ENCODE measurements at regions not wholly inside any gene's neighbourhood (a gene's known extent, or its start where the extent isn't known, plus 50 kb on each side); places are given as distances from the start of the nearest gene placed in this dataset.
A peak's percentile ranks its signal among the peaks of the same experiment; 100 is the strongest.

DNA sequence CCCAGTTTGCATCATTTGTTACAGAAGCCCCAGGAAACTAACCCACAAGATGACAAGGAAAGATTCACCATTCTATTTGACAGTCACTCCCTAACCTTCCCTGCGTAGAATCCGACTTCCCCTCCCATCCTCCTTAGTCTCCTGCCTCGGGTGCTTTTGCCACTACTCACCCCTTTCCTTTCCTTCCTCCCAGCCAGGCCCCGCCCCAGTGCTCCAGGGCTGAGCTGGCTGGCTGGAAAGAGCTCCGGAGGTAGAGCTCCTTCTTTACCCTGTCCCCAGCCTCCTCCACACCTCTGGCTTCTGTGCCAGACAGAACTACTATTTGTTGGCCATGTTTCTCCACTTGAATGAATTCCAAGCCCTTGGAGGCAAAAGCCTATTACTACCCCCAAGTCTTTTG, 317.6 kb upstream of the NCKAP5 start:
- WGBS, 2 donors = 48 to 58% methylated on average over 5 of the region's 5 CpGs
- Histone ChIP-seq H3K9me3 (no peaks in the 10 kb centered on the region), H3K4me1 (no peaks in the 10 kb centered on the region), H3K4me3 (no peak overlapping the region), H3K27ac (no peak overlapping the region), H3K36me3 (replicated peaks in 1 of 2; ENCODE audit: insufficient read depth in 1 of 2, low read depth in 2 of 2) (no peaks in the 10 kb centered on the region), H3K27me3 (no peaks in the 10 kb centered on the region)
- ATAC-seq = no peak
- TF ChIP-seq, protein P1, sequence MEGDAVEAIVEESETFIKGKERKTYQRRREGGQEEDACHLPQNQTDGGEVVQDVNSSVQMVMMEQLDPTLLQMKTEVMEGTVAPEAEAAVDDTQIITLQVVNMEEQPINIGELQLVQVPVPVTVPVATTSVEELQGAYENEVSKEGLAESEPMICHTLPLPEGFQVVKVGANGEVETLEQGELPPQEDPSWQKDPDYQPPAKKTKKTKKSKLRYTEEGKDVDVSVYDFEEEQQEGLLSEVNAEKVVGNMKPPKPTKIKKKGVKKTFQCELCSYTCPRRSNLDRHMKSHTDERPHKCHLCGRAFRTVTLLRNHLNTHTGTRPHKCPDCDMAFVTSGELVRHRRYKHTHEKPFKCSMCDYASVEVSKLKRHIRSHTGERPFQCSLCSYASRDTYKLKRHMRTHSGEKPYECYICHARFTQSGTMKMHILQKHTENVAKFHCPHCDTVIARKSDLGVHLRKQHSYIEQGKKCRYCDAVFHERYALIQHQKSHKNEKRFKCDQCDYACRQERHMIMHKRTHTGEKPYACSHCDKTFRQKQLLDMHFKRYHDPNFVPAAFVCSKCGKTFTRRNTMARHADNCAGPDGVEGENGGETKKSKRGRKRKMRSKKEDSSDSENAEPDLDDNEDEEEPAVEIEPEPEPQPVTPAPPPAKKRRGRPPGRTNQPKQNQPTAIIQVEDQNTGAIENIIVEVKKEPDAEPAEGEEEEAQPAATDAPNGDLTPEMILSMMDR (IDR thresholded peaks at IDR 0.05) = no peak
- no peak for TF ChIP-seq POLR2A (IDR thresholded peaks at IDR 0.05)
- DNase-seq = no peak
- intact Hi-C loops (cut with DNase I) = no loop called here

GRCh38 chr2:133886735-133887675, 318.7 kb upstream of the NCKAP5 start:
- DNase-seq = peak; percentile 71 to 83 (median 76)
- Histone ChIP-seq H3K4me3 (no peak overlapping the region), H3K36me3 (replicated peaks in 1 of 2; ENCODE audit: insufficient read depth in 1 of 2, low read depth in 2 of 2) (no peaks in the 10 kb centered on the region), H3K4me1 (no peaks in the 10 kb centered on the region), H3K9me3 (no peaks in the 10 kb centered on the region), H3K27me3 (no peaks in the 10 kb centered on the region), H3K27ac (no peak overlapping the region)
- WGBS, 2 donors = 35% methylated on average over 19 of the region's 19 CpGs
- no peak for TF ChIP-seq POLR2A (IDR thresholded peaks at IDR 0.05)
- TF ChIP-seq, protein P1 (IDR thresholded peaks at IDR 0.05) = peak; percentile 32 to 67 (median 64)
- intact Hi-C loops (cut with DNase I) = no loop called here
- peak; percentile 86 for ATAC-seq

- no peaks in the 10 kb centered on the region for H3K4me1 ChIP-seq
- 61 to 62% methylated on average over 4 of the region's 4 CpGs for WGBS, 2 donors
- no peak for TF ChIP-seq POLR2A (IDR thresholded peaks at IDR 0.05)
- TF ChIP-seq, protein P1 (IDR thresholded peaks at IDR 0.05) = no peak
- H3K4me3 ChIP-seq = no peak overlapping the region
- no peaks in the 10 kb centered on the region for H3K27me3 ChIP-seq
- intact Hi-C loops (cut with DNase I) = no loop called here
- H3K27ac ChIP-seq = no peak overlapping the region
- H3K36me3 ChIP-seq (replicated peaks in 1 of 2; ENCODE audit: insufficient read depth in 1 of 2, low read depth in 2 of 2) = no peaks in the 10 kb centered on the region
- ATAC-seq (no peak), DNase-seq (no peak)
- no peaks in the 10 kb centered on the region for H3K9me3 ChIP-seq
Observed at GRCh38 chr2:133887676-133888040, 319.4 kb upstream of the NCKAP5 start.

- H3K4me3 ChIP-seq = no peak overlapping the region
- H3K9me3 ChIP-seq = no peaks in the 10 kb centered on the region
- DNase-seq = no peak
- 78 to 84% methylated on average over 8 of the region's 8 CpGs for WGBS, 2 donors
- TF ChIP-seq, protein P1 (IDR thresholded peaks at IDR 0.05) = no peak
- TF ChIP-seq POLR2A (IDR thresholded peaks at IDR 0.05) = no peak
- H3K27ac ChIP-seq = no peak overlapping the region
- ATAC-seq = no peak
- no peaks in the 10 kb centered on the region for H3K36me3 ChIP-seq (replicated peaks in 1 of 2; ENCODE audit: insufficient read depth in 1 of 2, low read depth in 2 of 2)
- H3K4me1 ChIP-seq = no peaks in the 10 kb centered on the region
- H3K27me3 ChIP-seq = no peaks in the 10 kb centered on the region
- intact Hi-C loops (cut with DNase I) = no loop called here
Observed at GRCh38 chr2:133888107-133888506, 319.8 kb upstream of the NCKAP5 start.
